GM23338 (cell line): ENCODE measurements at regions not wholly inside any gene's neighbourhood (a gene's known extent, or its start where the extent isn't known, plus 50 kb on each side); places are given as distances from the start of the nearest gene placed in this dataset.

Experiments used
- POLR2AphosphoS5 ChIP-seq: IDR thresholded peaks from 2 replicates; pipeline ENCODE4 v1.6.1; 2016; ENCODE audit warnings: antibody characterized with exemption, low read depth
- TF ChIP-seq, protein P1 (sequence below), 2 experiments: fragments of 200-600 bp in 1 of 2; sonication (generic) in 1 of 2; conservative IDR thresholded peaks; 2 replicates each; pipeline versions ENCODE4 v1.5.1 to v1.6.1; 2016 to 2017; ENCODE audit warnings: antibody characterized with exemption in 2 of 2, low read depth in 2 of 2, mild to moderate bottlenecking in 2 of 2, moderate library complexity in 1 of 2

DNA sequence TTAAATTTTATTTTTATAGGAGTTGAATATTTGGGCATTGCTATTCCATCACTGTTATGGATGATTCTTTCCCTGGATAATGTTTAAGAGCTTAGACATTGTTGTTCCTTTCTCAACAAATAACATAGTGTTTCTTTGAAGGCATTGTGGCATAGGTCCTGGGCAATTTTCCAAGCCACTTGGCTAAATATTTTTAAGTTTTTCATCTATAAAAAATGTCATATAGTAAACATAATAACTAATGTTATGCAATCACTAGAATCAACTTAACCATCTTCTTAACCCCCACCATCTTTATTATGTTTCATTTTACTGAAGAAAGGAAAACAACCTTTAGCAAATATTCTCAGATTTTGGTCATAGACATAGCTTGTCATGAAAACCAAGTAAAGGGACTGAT, 600.6 kb upstream of the LMO3 start:
- TF ChIP-seq, protein P1, sequence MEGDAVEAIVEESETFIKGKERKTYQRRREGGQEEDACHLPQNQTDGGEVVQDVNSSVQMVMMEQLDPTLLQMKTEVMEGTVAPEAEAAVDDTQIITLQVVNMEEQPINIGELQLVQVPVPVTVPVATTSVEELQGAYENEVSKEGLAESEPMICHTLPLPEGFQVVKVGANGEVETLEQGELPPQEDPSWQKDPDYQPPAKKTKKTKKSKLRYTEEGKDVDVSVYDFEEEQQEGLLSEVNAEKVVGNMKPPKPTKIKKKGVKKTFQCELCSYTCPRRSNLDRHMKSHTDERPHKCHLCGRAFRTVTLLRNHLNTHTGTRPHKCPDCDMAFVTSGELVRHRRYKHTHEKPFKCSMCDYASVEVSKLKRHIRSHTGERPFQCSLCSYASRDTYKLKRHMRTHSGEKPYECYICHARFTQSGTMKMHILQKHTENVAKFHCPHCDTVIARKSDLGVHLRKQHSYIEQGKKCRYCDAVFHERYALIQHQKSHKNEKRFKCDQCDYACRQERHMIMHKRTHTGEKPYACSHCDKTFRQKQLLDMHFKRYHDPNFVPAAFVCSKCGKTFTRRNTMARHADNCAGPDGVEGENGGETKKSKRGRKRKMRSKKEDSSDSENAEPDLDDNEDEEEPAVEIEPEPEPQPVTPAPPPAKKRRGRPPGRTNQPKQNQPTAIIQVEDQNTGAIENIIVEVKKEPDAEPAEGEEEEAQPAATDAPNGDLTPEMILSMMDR (conservative IDR thresholded peaks at IDR 0.05; ENCODE audit: low read depth in 2 of 2) = no peak
- TF ChIP-seq POLR2AphosphoS5 = no peak
